C4-2B (cell line): ENCODE measurements at regions not wholly inside any gene's neighbourhood (a gene's known extent, or its start where the extent isn't known, plus 50 kb on each side); places are given as distances from the start of the nearest gene placed in this dataset.

ENCODE experiments used
- ZFX ChIP-seq: fragments of 450-650 bp; IDR thresholded peaks from 2 replicates; pipeline ENCODE4 v1.6.1; 2017
- TF ChIP-seq, protein P1 (sequence below): fragments of 450-650 bp; conservative IDR thresholded peaks from 2 replicates; pipeline ENCODE4 v1.5.1; 2017; ENCODE audit warnings: mild to moderate bottlenecking

GRCh38 chr3:180828723-180829408 lies 83.6 kb upstream of the FXR1 start:
- TF ChIP-seq, protein P1, sequence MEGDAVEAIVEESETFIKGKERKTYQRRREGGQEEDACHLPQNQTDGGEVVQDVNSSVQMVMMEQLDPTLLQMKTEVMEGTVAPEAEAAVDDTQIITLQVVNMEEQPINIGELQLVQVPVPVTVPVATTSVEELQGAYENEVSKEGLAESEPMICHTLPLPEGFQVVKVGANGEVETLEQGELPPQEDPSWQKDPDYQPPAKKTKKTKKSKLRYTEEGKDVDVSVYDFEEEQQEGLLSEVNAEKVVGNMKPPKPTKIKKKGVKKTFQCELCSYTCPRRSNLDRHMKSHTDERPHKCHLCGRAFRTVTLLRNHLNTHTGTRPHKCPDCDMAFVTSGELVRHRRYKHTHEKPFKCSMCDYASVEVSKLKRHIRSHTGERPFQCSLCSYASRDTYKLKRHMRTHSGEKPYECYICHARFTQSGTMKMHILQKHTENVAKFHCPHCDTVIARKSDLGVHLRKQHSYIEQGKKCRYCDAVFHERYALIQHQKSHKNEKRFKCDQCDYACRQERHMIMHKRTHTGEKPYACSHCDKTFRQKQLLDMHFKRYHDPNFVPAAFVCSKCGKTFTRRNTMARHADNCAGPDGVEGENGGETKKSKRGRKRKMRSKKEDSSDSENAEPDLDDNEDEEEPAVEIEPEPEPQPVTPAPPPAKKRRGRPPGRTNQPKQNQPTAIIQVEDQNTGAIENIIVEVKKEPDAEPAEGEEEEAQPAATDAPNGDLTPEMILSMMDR, result no peak
- TF ChIP-seq ZFX, result no peak
